Psoas muscle (tissue), 7 donors: ENCODE measurements at regions not wholly inside any gene's neighbourhood (a gene's known extent, or its start where the extent isn't known, plus 50 kb on each side); places are given as distances from the start of the nearest gene placed in this dataset.
A peak's percentile ranks its signal among the peaks of the same experiment; 100 is the strongest.

Experiments
- ATAC-seq, 4 donors: fragments of 200-7000 bp; cut with Tn5 transposase; one replicate each; pipeline ENCODE4 v1.9.1; 2020; ENCODE audit warnings: moderate library complexity in 3 of 4, mild to moderate bottlenecking in 2 of 4
- DNase-seq, 2 donors: peaks; one replicate each; pipeline ENCODE4 v3.0.0-alpha.2; 2020
- H3K27ac ChIP-seq: fragments of 200-600 bp; one replicate; pipeline ENCODE4 v1.8.0; 2022
- H3K27me3 ChIP-seq, 3 donors: fragments of 200-600 bp in 1 of 3; one replicate each; pipeline versions ENCODE4 v1.6.1 to v1.8.0; 2013 to 2022; ENCODE audit warnings: low read length in 2 of 3, mild to moderate bottlenecking in 2 of 3, moderate library complexity in 1 of 3; ENCODE audit not compliant: insufficient read depth in 3 of 3
- H3K36me3 ChIP-seq, 2 donors: fragments of 200-600 bp in 1 of 2; one replicate each; pipeline versions ENCODE4 v1.6.1 to v1.8.0; 2013 to 2022; ENCODE audit warnings: low read depth in 1 of 2, mild to moderate bottlenecking in 1 of 2, moderate library complexity in 1 of 2; ENCODE audit not compliant: insufficient read depth in 1 of 2
- H3K4me1 ChIP-seq: fragments of 200-600 bp; one replicate; pipeline ENCODE4 v1.8.0; 2022
- H3K4me3 ChIP-seq: fragments of 200-600 bp; one replicate; pipeline ENCODE4 v1.8.0; 2022; ENCODE audit warnings: mild to moderate bottlenecking
- H3K9me3 ChIP-seq: fragments of 200-600 bp; one replicate; pipeline ENCODE4 v1.8.0; 2022
- WGBS, 3 donors: extraction: QIAGEN DNeasy Blood & Tissue Kit; methylation state at CpG; one replicate each; pipeline versions ENCODE4 v1.1.6 to v1.1.7; 2013; 5-methylcytosine and 5-hydroxymethylcytosine counted together
- intact Hi-C, 2 donors: fragments of 100-400 bp; cut with DNase I; formaldehyde crosslinking; loops; one replicate each; pipeline versions ENCODE4 v1.11.0 to v1.14.2; 2022
- TF ChIP-seq, protein P1 (sequence below): fragments of 200-600 bp; IDR thresholded peaks from one replicate; pipeline ENCODE4 v1.8.0; 2022; ENCODE audit warnings: antibody characterized with exemption
- donor health status: healthy with polysubstance abuse.
- donor health status: DM: no; HTN: no; CAD: no; lungs with moderate emphysema.
- donor health status: Bipolar disorder and iron deficiency.
- donor health status: healthy.
- donor health status: DM: yes; HTN: yes; CAD: no.
- donor health status: DM: no; HTN: no; CAD: no.
- donor health status: DM: yes; HTN: yes; CAD: no.

GRCh38 chr20:39227416-39227815, 265.3 kb downstream of the DHX35 start:
- DNase-seq (no peak), ATAC-seq (no peak)
- WGBS, 3 donors: 41 to 52% (median 50%) methylated on average over 7 of the region's 7 CpGs
- H3K4me1 ChIP-seq: no peaks in the 10 kb centered on the region
- H3K4me3 ChIP-seq: no peak overlapping the region
- no peaks in the 10 kb centered on the region for H3K36me3 ChIP-seq
- intact Hi-C loops: no loop called here
- H3K9me3 ChIP-seq: no peaks in the 10 kb centered on the region
- no peaks in the 10 kb centered on the region for H3K27me3 ChIP-seq
- no peak overlapping the region for H3K27ac ChIP-seq
- TF ChIP-seq, protein P1, sequence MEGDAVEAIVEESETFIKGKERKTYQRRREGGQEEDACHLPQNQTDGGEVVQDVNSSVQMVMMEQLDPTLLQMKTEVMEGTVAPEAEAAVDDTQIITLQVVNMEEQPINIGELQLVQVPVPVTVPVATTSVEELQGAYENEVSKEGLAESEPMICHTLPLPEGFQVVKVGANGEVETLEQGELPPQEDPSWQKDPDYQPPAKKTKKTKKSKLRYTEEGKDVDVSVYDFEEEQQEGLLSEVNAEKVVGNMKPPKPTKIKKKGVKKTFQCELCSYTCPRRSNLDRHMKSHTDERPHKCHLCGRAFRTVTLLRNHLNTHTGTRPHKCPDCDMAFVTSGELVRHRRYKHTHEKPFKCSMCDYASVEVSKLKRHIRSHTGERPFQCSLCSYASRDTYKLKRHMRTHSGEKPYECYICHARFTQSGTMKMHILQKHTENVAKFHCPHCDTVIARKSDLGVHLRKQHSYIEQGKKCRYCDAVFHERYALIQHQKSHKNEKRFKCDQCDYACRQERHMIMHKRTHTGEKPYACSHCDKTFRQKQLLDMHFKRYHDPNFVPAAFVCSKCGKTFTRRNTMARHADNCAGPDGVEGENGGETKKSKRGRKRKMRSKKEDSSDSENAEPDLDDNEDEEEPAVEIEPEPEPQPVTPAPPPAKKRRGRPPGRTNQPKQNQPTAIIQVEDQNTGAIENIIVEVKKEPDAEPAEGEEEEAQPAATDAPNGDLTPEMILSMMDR: no peak

DNA sequence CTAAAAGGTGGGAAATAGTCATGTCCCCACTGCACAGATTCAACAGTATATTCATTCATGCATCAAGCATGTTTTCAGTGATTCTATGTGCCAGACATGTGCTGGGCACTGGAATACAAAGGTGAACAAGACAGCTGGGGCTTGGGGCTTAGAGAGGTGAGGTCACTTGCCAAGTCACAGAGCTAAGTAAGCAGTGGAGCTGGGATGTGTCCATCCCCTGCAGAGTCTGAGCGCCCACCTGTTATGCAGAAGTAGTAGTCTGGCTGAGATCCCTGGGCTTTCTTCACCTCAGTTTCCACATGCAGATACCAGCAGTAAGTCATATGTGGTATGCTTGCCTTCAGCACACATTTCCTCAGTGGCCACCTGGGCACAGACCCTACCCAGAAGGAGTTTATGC, 263.8 kb downstream of the DHX35 start:
- WGBS, 3 donors: 78 to 83% (median 80%) methylated on average over 1 of the region's 1 CpG
- no peaks in the 10 kb centered on the region for H3K9me3 ChIP-seq
- TF ChIP-seq, protein P1: no peak
- H3K36me3 ChIP-seq: no peaks in the 10 kb centered on the region
- H3K27ac ChIP-seq: no peak overlapping the region
- H3K4me1 ChIP-seq: no peaks in the 10 kb centered on the region
- DNase-seq (no peak), ATAC-seq (peak in 3 of 4 donors; percentile 46 to 83 (median 55))
- intact Hi-C loops: no loop called here
- H3K27me3 ChIP-seq: no peaks in the 10 kb centered on the region
- no peak overlapping the region for H3K4me3 ChIP-seq

DNA sequence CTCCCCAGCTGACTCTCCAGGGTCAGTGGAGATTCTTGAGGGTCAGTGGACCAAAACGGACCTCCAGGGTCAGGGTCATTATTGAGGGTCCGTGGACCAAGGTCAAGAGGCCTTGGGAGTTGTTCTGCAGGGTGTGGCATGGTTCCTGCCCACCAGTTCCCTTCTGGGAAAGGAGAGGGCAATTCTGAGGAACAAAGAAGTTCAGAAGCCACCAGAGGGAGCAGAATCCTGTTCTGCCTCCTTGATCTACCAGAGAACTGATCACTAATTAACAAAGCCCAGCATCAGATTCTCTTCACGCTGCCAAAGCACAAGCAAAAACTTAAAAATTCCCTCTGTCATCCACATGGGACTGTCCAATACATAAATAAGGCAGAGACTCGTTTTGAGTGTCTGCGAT, 263.4 kb downstream of the DHX35 start:
- Histone ChIP-seq H3K4me1 (no peaks in the 10 kb centered on the region), H3K27me3 (no peaks in the 10 kb centered on the region), H3K4me3 (no peak overlapping the region), H3K9me3 (no peaks in the 10 kb centered on the region), H3K27ac (no peak overlapping the region), H3K36me3 (no peaks in the 10 kb centered on the region)
- DNase-seq (no peak), ATAC-seq (no peak)
- 58 to 68% (median 66%) methylated on average over 5 of the region's 5 CpGs for WGBS, 3 donors
- TF ChIP-seq, protein P1: no peak
- intact Hi-C loops: no loop called here

- 23 to 38% (median 25%) methylated on average over 1 of the region's 1 CpG for WGBS, 3 donors
- H3K27me3 ChIP-seq: peaks cover 0 to 2% (median 0%) of the 10 kb centered on the region in 3 donors
- TF ChIP-seq, protein P1: no peak
These were observed 260.0 kb downstream of the DHX35 start for GRCh38 chr20:39222101-39222500.

GRCh38 chr20:39216195-39216594, 254.1 kb downstream of the DHX35 start:
- DNase-seq (no peak), ATAC-seq (no peak)
- Histone ChIP-seq H3K36me3 (no peaks in the 10 kb centered on the region), H3K9me3 (no peaks in the 10 kb centered on the region), H3K27ac (no peak overlapping the region), H3K4me1 (no peaks in the 10 kb centered on the region), H3K4me3 (no peak overlapping the region), H3K27me3 (peaks cover 0 to 2% (median 2%) of the 10 kb centered on the region in 3 donors)
- TF ChIP-seq, protein P1: no peak
- WGBS, 3 donors: 77 to 93% (median 90%) methylated on average over 3 of the region's 3 CpGs
- intact Hi-C loops: no loop called here

More at GRCh38 chr20:39222101-39222500, 260.0 kb downstream of the DHX35 start:
- no peak overlapping the region for H3K4me3 ChIP-seq
- no peaks in the 10 kb centered on the region for H3K4me1 ChIP-seq
- H3K27ac ChIP-seq: no peak overlapping the region
- ATAC-seq: peak in 1 of 4 donors; percentile 42
- intact Hi-C loops: no loop called here
- H3K9me3 ChIP-seq: no peaks in the 10 kb centered on the region
- DNase-seq: no peak
- no peaks in the 10 kb centered on the region for H3K36me3 ChIP-seq
